ENCODE measurements at regions not wholly inside any gene's neighbourhood (a gene's known extent, or its start where the extent isn't known, plus 50 kb on each side); places are given as distances from the start of the nearest gene placed in this dataset.

- no peak for DNase-seq
Measured at GRCh38 chr9:4382722-4383317, 83.0 kb upstream of the GLIS3 start.

DNA sequence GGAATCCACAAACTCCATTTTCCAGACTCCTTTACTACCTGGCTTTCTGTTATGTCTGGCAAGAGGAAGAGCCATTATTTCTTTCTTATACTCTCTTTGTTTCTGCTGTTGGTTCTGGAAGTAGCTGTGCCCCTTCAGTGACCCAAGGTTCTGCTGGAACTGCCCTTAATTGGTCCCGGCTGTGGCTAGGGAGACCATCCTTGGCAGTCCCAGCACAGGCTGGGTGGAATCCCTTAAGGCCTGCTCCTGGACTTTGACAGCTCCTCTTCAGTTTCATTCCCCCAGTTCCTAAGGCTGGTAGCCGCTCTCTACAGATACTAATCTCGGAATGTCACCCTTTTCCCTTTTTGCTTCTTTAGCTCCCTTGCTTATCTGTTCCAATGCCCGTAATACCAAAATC, 81.9 kb upstream of the GLIS3 start:
- DNase-seq = no peak

GRCh38 chr9:4380406-4380805, 80.5 kb upstream of the GLIS3 start:
- no peak for DNase-seq

GRCh38 chr9:4375424-4376200, 75.7 kb upstream of the GLIS3 start:
- no peak for DNase-seq

DNA sequence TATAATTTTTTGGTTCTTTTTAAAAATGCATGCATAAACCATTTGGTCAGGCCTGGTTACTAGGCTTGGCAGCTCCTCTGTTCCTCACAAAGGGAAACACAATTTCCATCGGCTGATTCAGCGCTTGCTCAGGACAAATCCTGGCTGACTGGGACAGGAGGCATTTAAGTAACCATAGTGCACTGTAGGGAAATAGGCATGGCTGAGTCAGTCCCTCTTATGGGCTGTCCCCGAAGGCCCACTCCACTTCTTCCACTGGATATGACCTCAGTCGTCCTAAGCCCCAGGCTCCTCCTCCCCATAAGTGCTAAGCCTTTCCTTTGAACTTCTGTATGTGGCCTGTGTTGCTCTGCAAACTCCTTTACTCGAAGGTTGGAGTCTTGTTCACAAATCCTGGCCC, 71.2 kb upstream of the GLIS3 start:
- no peak for DNase-seq

- no peak for DNase-seq
Measured at GRCh38 chr9:4370501-4370900, 70.6 kb upstream of the GLIS3 start.

DNA sequence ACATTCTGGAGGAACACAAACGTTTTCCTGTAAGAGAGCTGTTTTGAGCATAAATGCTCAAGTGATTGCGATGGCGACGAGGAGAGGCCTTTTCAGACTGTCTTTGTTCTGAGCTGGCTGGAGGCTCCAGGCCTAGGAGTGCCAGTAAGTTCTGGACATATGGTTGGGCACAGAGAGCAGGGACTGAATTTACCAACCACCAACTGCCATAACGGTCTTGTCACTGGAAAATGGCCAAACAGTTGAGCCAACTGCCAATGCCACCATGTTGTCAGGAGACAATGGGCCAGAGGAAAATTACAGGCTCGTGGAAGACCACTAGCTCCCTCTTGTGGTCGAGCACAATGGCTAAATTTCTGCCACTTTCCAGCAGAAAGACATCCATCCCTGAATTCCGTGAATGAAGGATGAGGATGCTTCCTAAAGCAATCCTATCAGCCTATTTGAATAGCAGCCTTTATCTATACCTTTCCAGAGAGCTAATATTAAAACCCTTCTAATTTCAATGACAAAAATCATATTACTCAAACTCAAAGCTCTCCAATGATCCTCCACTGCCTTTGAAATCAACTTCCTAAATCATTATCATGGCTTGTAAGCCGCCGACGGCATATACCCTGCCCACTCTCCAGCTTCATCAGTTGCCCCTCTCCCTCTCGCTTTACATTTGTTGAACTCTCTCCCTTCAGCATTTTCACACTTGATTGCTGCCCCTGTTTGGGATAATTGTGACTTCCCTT, 66.9 kb upstream of the GLIS3 start:
- peak; percentile 38 for DNase-seq

GRCh38 chr9:4365055-4365454, 65.2 kb upstream of the GLIS3 start:
- peak; percentile 62 for DNase-seq

DNA sequence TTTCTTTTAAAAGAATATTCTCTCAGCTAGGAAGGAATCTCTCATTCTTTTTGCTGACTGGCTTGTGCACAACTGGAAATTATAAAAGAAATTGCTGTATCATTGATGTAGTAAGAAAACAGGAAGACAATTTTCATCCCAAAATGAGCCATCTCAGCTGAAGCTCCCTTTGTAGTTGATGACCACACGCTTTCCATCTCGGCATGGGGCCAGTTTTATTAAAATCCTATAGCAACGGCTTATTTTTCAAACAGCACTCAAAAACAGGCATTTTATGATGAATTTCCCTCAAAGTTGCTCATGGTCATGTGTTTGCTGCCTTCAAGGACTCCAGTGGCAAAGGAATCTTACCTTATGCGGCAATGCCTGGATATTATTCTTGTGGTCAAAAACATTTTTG, 62.4 kb upstream of the GLIS3 start:
- DNase-seq = no peak

GRCh38 chr9:4359016-4359415, 59.1 kb upstream of the GLIS3 start:
- no peak for DNase-seq

GRCh38 chr9:4357929-4358328, 58.1 kb upstream of the GLIS3 start:
- no peak for DNase-seq

GRCh38 chr9:4356306-4356705, 56.4 kb upstream of the GLIS3 start:
- no peak for DNase-seq

GRCh38 chr9:4353236-4353635, 53.4 kb upstream of the GLIS3 start:
- DNase-seq = no peak

DNA sequence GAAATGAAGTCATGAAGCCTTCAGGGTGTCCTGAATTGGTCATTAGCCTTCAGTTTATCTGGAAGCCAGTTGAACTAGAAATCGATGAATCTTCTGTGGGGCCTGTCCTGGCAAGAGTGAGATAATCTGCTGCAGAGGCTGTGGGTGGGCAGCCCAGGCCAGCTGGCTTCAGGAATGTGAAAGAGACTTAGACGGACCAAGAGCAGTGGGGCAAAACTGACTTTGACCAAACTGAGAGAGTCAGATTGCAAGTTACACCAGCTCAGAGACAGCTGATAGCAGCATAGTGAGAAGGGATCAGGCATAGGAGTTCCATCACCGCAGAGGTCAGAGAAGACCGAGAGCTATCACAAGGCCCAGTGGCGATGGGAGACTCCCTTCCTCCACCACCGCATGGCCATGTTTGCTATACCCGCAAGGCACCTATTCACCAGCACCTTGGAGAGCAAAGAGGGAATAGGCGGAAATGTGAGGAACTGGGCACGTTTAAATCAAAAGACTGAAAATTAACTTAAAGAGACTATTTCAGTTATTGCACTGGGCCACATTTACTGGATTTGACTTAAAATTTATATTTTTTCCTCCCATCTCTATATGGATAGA, 50.0 kb upstream of the GLIS3 start:
- DNase-seq = no peak

Data from activated CD4-positive, alpha-beta T cell treated with anti-CD3 and anti-CD28 coated beads for 48 hours (primary cell).